ENCODE measurements at regions not wholly inside any gene's neighbourhood (a gene's known extent, or its start where the extent isn't known, plus 50 kb on each side); places are given as distances from the start of the nearest gene placed in this dataset.

DNA sequence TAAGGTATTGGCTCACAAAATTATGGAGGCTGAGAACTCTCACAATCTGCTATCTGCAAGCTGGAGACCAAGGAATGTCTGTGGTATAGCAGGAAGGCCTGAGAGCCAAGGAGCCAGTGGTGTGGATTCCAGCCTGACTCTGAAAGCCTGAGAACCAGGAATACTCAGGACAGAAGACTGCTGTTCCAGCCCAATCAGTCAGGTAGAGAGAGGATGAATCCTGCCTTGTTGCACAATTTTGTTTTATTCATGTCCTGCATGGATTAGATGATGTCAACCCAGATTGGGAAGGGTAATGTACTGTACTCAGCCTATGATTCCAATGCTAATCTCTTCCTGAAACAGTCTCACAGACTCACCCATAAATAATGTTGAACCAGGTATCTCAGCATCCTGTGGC is 312.4 kb upstream of the KCNMB2 start:
- Histone ChIP-seq H3K36me3 (ENCODE audit: control insufficient read depth in 1 of 2, insufficient read depth in 2 of 2, low read length in 2 of 2) (no peaks in the 10 kb centered on the region), H3K27me3 (ENCODE audit: control insufficient read depth in 1 of 2, insufficient read depth in 2 of 2, low read length in 2 of 2) (no peaks in the 10 kb centered on the region), H3K9ac (ENCODE audit: low read depth in 1 of 2, low read length in 2 of 2) (no peak overlapping the region), H3K27ac (ENCODE audit: low read depth, low read length) (no peak overlapping the region), H3K4me3 (ENCODE audit: low read depth in 1 of 2, low read length in 2 of 2) (no peak overlapping the region), H3K4me1 (ENCODE audit: control insufficient read depth in 1 of 2, insufficient read depth in 2 of 2, low read length in 2 of 2) (no peaks in the 10 kb centered on the region), H3K9me3 (ENCODE audit: control insufficient read depth in 1 of 2, low read length in 2 of 2) (no peaks in the 10 kb centered on the region)

GRCh38 chr3:178226094-178226493 is 310.1 kb upstream of the KCNMB2 start:
- no peaks in the 10 kb centered on the region for H3K36me3 ChIP-seq (ENCODE audit: control insufficient read depth in 1 of 2, insufficient read depth in 2 of 2, low read length in 2 of 2)
- H3K9me3 ChIP-seq (ENCODE audit: control insufficient read depth in 1 of 2, low read length in 2 of 2): no peaks in the 10 kb centered on the region
- no peak overlapping the region for H3K9ac ChIP-seq (ENCODE audit: low read depth in 1 of 2, low read length in 2 of 2)
- H3K4me1 ChIP-seq (ENCODE audit: control insufficient read depth in 1 of 2, insufficient read depth in 2 of 2, low read length in 2 of 2): no peaks in the 10 kb centered on the region
- H3K27me3 ChIP-seq (ENCODE audit: control insufficient read depth in 1 of 2, insufficient read depth in 2 of 2, low read length in 2 of 2): no peaks in the 10 kb centered on the region
- no peak overlapping the region for H3K4me3 ChIP-seq (ENCODE audit: low read depth in 1 of 2, low read length in 2 of 2)
- H3K27ac ChIP-seq (ENCODE audit: low read depth, low read length): no peak overlapping the region

DNA sequence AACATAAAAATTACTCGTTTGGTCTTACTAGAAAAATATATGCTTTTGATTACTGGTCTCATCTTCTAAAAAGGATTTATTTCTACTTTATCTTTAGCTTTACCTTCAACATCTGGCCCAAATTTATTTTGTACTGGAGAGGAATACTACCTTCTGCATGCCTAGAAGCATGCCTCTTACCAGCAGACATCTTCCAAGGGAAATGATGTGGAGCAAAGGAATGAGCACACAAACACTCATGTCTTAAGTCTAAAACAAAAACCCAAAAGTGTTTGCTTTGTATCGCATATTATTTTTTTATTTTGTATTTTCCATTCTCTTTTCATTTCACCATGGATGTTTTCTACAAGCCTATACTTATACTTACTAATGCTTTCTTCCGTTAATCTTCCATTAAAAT is 304.6 kb upstream of the KCNMB2 start:
- Histone ChIP-seq H3K36me3 (ENCODE audit: control insufficient read depth in 1 of 2, insufficient read depth in 2 of 2, low read length in 2 of 2) (no peaks in the 10 kb centered on the region), H3K9ac (ENCODE audit: low read depth in 1 of 2, low read length in 2 of 2) (no peak overlapping the region), H3K9me3 (ENCODE audit: control insufficient read depth in 1 of 2, low read length in 2 of 2) (no peaks in the 10 kb centered on the region), H3K27me3 (ENCODE audit: control insufficient read depth in 1 of 2, insufficient read depth in 2 of 2, low read length in 2 of 2) (no peaks in the 10 kb centered on the region), H3K4me3 (ENCODE audit: low read depth in 1 of 2, low read length in 2 of 2) (no peak overlapping the region), H3K4me1 (ENCODE audit: control insufficient read depth in 1 of 2, insufficient read depth in 2 of 2, low read length in 2 of 2) (no peaks in the 10 kb centered on the region), H3K27ac (ENCODE audit: low read depth, low read length) (no peak overlapping the region)

DNA sequence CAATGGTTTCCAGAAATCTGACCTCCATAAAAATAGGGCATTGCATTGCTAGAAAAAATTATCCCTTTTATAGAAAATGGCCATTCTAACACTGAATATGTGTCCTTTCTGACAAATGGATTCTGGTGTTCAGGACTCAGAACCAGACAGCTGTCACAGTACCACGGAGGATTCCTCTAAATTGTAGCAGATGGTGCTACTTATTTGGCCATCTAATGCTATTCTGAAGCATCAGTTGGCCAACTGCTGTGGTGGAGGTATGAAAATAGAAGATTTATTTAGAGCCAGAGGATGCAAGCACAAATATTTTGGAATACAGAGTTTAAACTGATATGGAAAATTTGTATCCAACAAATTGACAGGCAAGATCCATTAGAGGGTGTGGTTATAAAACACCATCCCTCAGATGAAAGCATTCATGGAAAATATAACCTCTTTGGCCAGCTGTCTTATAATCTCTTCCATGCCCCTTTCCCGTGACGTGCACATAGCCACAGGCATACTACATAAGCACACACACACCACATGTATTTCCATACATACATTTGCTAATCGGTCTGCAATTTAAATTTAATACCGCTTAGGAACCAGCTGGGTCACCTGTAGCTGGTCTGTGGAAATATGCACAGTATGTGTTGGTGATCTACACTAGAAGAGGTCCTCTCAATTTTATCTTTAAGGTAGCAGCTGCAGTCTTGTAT is 302.7 kb upstream of the KCNMB2 start:
- H3K27ac ChIP-seq (ENCODE audit: low read depth, low read length): no peak overlapping the region
- H3K4me3 ChIP-seq (ENCODE audit: low read depth in 1 of 2, low read length in 2 of 2): no peak overlapping the region
- no peaks in the 10 kb centered on the region for H3K9me3 ChIP-seq (ENCODE audit: control insufficient read depth in 1 of 2, low read length in 2 of 2)
- H3K27me3 ChIP-seq (ENCODE audit: control insufficient read depth in 1 of 2, insufficient read depth in 2 of 2, low read length in 2 of 2): no peaks in the 10 kb centered on the region
- no peak overlapping the region for H3K9ac ChIP-seq (ENCODE audit: low read depth in 1 of 2, low read length in 2 of 2)
- no peaks in the 10 kb centered on the region for H3K36me3 ChIP-seq (ENCODE audit: control insufficient read depth in 1 of 2, insufficient read depth in 2 of 2, low read length in 2 of 2)
- no peaks in the 10 kb centered on the region for H3K4me1 ChIP-seq (ENCODE audit: control insufficient read depth in 1 of 2, insufficient read depth in 2 of 2, low read length in 2 of 2)

- H3K9ac ChIP-seq (ENCODE audit: low read depth in 1 of 2, low read length in 2 of 2): no peak overlapping the region
- H3K4me3 ChIP-seq (ENCODE audit: low read depth in 1 of 2, low read length in 2 of 2): no peak overlapping the region
- no peak overlapping the region for H3K27ac ChIP-seq (ENCODE audit: low read depth, low read length)
- no peaks in the 10 kb centered on the region for H3K4me1 ChIP-seq (ENCODE audit: control insufficient read depth in 1 of 2, insufficient read depth in 2 of 2, low read length in 2 of 2)
- no peaks in the 10 kb centered on the region for H3K27me3 ChIP-seq (ENCODE audit: control insufficient read depth in 1 of 2, insufficient read depth in 2 of 2, low read length in 2 of 2)
- H3K9me3 ChIP-seq (ENCODE audit: control insufficient read depth in 1 of 2, low read length in 2 of 2): no peaks in the 10 kb centered on the region
- no peaks in the 10 kb centered on the region for H3K36me3 ChIP-seq (ENCODE audit: control insufficient read depth in 1 of 2, insufficient read depth in 2 of 2, low read length in 2 of 2)
Observed at GRCh38 chr3:178236555-178237277, 299.5 kb upstream of the KCNMB2 start.

- H3K9ac ChIP-seq (ENCODE audit: low read depth in 1 of 2, low read length in 2 of 2): no peak overlapping the region
- no peak overlapping the region for H3K4me3 ChIP-seq (ENCODE audit: low read depth in 1 of 2, low read length in 2 of 2)
- no peaks in the 10 kb centered on the region for H3K4me1 ChIP-seq (ENCODE audit: control insufficient read depth in 1 of 2, insufficient read depth in 2 of 2, low read length in 2 of 2)
- no peaks in the 10 kb centered on the region for H3K27me3 ChIP-seq (ENCODE audit: control insufficient read depth in 1 of 2, insufficient read depth in 2 of 2, low read length in 2 of 2)
- no peak overlapping the region for H3K27ac ChIP-seq (ENCODE audit: low read depth, low read length)
- H3K36me3 ChIP-seq (ENCODE audit: control insufficient read depth in 1 of 2, insufficient read depth in 2 of 2, low read length in 2 of 2): no peaks in the 10 kb centered on the region
- no peaks in the 10 kb centered on the region for H3K9me3 ChIP-seq (ENCODE audit: control insufficient read depth in 1 of 2, low read length in 2 of 2)
Observed at GRCh38 chr3:178238179-178238578, 298.1 kb upstream of the KCNMB2 start.

DNA sequence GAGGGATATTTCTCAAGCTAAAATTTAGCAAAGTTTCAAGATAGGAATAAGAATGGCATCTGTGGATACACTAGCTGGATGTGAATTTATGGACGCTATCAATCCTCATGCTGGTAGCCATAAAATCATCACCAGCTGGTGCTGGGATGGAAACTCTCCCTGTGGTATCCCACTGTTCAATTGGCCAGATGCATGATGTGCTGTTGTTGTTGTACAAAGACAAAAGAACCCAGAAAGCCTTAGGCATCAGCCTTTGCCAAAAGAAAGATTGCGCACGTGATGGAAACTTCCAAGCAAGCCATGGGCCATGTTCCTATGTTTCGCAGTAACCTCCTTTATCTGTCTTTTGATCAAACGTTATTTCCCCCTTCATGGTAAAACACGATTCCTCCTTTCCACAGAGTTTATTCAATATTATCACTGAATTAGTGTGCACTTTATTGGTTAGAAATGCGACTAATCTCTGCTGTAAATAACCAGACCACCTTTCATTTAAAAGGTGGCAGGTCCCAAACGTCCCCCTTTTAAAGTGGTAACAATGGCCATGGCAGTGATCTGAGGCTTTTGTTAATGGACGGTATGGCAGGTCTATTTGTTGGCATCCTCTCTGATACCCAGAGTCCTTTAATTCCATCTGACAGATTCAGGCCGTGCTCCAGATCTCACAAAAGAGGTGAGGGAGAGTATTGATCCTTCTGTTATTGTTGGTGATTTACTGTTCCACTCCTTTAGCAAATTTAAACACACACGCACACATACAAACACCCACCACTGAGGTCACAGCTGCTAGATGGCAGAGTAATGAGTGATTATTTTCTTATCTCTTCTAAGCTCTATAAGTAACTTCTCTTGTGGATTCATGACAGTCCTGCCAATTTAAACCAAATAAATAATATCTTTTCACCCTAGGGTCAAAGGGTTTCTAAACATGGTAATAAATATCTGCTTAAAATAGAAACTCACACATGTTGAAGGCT is 291.2 kb upstream of the KCNMB2 start:
- no peak overlapping the region for H3K4me3 ChIP-seq (ENCODE audit: low read depth in 1 of 2, low read length in 2 of 2)
- H3K27ac ChIP-seq (ENCODE audit: low read depth, low read length): no peak overlapping the region
- H3K4me1 ChIP-seq (ENCODE audit: control insufficient read depth in 1 of 2, insufficient read depth in 2 of 2, low read length in 2 of 2): no peaks in the 10 kb centered on the region
- H3K9me3 ChIP-seq (ENCODE audit: control insufficient read depth in 1 of 2, low read length in 2 of 2): no peaks in the 10 kb centered on the region
- no peaks in the 10 kb centered on the region for H3K27me3 ChIP-seq (ENCODE audit: control insufficient read depth in 1 of 2, insufficient read depth in 2 of 2, low read length in 2 of 2)
- no peaks in the 10 kb centered on the region for H3K36me3 ChIP-seq (ENCODE audit: control insufficient read depth in 1 of 2, insufficient read depth in 2 of 2, low read length in 2 of 2)
- no peak overlapping the region for H3K9ac ChIP-seq (ENCODE audit: low read depth in 1 of 2, low read length in 2 of 2)

DNA sequence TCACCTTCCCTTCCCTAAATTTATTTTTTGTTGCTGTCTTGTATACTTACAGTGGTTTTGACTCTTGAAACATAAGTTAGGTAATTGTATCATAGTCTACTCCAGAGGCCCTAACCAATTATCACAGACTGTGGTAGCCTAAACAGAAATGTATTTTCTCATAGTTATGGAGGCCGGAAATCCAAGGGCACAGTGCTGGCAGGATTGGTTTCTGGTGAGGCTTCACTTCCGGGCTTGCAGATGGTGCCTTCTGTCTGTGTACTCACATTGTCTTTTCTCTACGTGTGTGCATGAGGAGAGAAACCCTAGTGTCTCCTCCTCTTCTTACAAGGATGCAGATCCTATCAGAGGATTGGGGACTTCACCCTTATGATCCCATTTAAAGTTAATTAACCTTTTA is 290.2 kb upstream of the KCNMB2 start:
- no peak overlapping the region for H3K27ac ChIP-seq (ENCODE audit: low read depth, low read length)
- H3K4me3 ChIP-seq (ENCODE audit: low read depth in 1 of 2, low read length in 2 of 2): no peak overlapping the region
- H3K4me1 ChIP-seq (ENCODE audit: control insufficient read depth in 1 of 2, insufficient read depth in 2 of 2, low read length in 2 of 2): no peaks in the 10 kb centered on the region
- no peaks in the 10 kb centered on the region for H3K9me3 ChIP-seq (ENCODE audit: control insufficient read depth in 1 of 2, low read length in 2 of 2)
- H3K27me3 ChIP-seq (ENCODE audit: control insufficient read depth in 1 of 2, insufficient read depth in 2 of 2, low read length in 2 of 2): no peaks in the 10 kb centered on the region
- H3K36me3 ChIP-seq (ENCODE audit: control insufficient read depth in 1 of 2, insufficient read depth in 2 of 2, low read length in 2 of 2): no peaks in the 10 kb centered on the region
- H3K9ac ChIP-seq (ENCODE audit: low read depth in 1 of 2, low read length in 2 of 2): no peak overlapping the region

DNA sequence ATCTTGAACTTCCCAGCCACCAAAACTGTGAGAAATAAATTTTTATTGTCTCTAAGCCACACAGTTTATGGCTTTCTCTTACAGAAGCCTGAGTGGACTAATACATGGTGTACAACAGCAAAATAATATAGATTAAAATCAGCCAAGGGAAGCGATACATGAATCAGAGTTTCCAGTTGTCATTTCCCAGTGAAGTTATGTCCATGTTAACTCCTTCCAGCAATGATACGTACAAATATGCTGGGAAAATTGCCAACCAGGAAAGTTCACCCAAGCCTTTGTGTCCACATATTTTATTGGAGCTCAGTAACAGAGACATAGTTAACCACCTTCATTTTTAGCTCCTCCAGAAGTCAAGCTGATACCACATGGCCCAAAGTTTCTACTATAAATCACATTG is 280.9 kb upstream of the KCNMB2 start:
- H3K27me3 ChIP-seq (ENCODE audit: control insufficient read depth in 1 of 2, insufficient read depth in 2 of 2, low read length in 2 of 2): no peaks in the 10 kb centered on the region
- no peaks in the 10 kb centered on the region for H3K36me3 ChIP-seq (ENCODE audit: control insufficient read depth in 1 of 2, insufficient read depth in 2 of 2, low read length in 2 of 2)
- no peak overlapping the region for H3K27ac ChIP-seq (ENCODE audit: low read depth, low read length)
- no peak overlapping the region for H3K4me3 ChIP-seq (ENCODE audit: low read depth in 1 of 2, low read length in 2 of 2)
- no peaks in the 10 kb centered on the region for H3K4me1 ChIP-seq (ENCODE audit: control insufficient read depth in 1 of 2, insufficient read depth in 2 of 2, low read length in 2 of 2)
- no peak overlapping the region for H3K9ac ChIP-seq (ENCODE audit: low read depth in 1 of 2, low read length in 2 of 2)
- H3K9me3 ChIP-seq (ENCODE audit: control insufficient read depth in 1 of 2, low read length in 2 of 2): no peaks in the 10 kb centered on the region

GRCh38 chr3:178257491-178257890 is 278.7 kb upstream of the KCNMB2 start:
- H3K27ac ChIP-seq (ENCODE audit: low read depth, low read length): no peak overlapping the region
- H3K27me3 ChIP-seq (ENCODE audit: control insufficient read depth in 1 of 2, insufficient read depth in 2 of 2, low read length in 2 of 2): no peaks in the 10 kb centered on the region
- H3K9me3 ChIP-seq (ENCODE audit: control insufficient read depth in 1 of 2, low read length in 2 of 2): no peaks in the 10 kb centered on the region
- H3K4me1 ChIP-seq (ENCODE audit: control insufficient read depth in 1 of 2, insufficient read depth in 2 of 2, low read length in 2 of 2): peaks cover 0 to 8% of the 10 kb centered on the region in 2 donors
- H3K4me3 ChIP-seq (ENCODE audit: low read depth in 1 of 2, low read length in 2 of 2): no peak overlapping the region
- no peak overlapping the region for H3K9ac ChIP-seq (ENCODE audit: low read depth in 1 of 2, low read length in 2 of 2)
- H3K36me3 ChIP-seq (ENCODE audit: control insufficient read depth in 1 of 2, insufficient read depth in 2 of 2, low read length in 2 of 2): no peaks in the 10 kb centered on the region

All from duodenal mucosa (tissue), 2 donors.